ENCODE measurements at regions not wholly inside any gene's neighbourhood (a gene's known extent, or its start where the extent isn't known, plus 50 kb on each side); places are given as distances from the start of the nearest gene placed in this dataset.
"Not testable (repeated sequence)": the region's sequence is repeated elsewhere in the genome, so short reads cannot be mapped to it uniquely, and the experiment has no call there.

DNA sequence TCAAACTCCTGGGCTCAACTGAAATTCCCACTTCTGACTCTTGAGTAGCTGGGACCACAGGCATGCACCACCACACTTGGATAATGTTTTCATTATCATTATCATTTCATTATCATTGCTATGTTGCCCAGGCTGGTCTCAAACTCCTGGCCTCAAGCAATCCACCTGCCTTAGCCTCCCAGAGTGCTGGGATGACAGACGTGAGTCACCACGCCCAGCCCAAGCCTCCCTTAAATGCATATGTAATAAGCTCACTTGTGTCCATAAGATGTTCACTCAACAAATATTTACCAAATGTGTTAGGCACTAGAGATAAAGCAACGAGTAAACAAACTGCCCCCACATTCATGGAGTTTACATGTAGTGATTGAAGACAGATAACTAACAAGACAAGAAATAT lies 295.7 kb downstream of the GOLGA6L6 start:
- H3K36me3 Mint-ChIP-seq (ENCODE audit: low read depth); DNase-seq; H3K27ac Mint-ChIP-seq; H3K4me3 Mint-ChIP-seq; H3K4me1 Mint-ChIP-seq; POLR2A ChIA-PET; H3K9me3 Mint-ChIP-seq; H3K27me3 Mint-ChIP-seq; CTCF ChIA-PET: not testable (repeated sequence)

DNA sequence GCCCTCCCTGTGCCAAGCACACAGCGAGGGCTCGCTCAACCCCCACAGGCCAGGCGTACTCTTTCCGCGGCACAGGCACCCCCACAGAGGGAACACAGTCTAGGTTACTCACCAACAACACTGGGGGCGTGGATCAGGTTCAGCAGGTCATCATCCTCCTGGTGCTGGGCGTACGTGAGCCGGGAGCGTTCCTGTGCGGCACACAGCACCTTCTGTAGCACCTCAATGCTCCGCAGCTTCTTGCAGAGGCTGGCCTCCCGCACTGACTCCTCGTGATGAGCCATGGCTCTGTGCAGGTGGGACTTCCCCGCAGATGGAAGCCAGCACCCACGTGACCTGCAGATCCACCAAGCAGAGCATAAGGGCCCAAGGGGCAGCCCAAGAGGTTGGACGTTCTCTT lies 296.8 kb downstream of the GOLGA6L6 start:
- H3K27me3 Mint-ChIP-seq; H3K9me3 Mint-ChIP-seq; POLR2A ChIA-PET; H3K27ac Mint-ChIP-seq; H3K4me1 Mint-ChIP-seq; H3K36me3 Mint-ChIP-seq (ENCODE audit: low read depth); CTCF ChIA-PET; H3K4me3 Mint-ChIP-seq; DNase-seq: not testable (repeated sequence)

DNA sequence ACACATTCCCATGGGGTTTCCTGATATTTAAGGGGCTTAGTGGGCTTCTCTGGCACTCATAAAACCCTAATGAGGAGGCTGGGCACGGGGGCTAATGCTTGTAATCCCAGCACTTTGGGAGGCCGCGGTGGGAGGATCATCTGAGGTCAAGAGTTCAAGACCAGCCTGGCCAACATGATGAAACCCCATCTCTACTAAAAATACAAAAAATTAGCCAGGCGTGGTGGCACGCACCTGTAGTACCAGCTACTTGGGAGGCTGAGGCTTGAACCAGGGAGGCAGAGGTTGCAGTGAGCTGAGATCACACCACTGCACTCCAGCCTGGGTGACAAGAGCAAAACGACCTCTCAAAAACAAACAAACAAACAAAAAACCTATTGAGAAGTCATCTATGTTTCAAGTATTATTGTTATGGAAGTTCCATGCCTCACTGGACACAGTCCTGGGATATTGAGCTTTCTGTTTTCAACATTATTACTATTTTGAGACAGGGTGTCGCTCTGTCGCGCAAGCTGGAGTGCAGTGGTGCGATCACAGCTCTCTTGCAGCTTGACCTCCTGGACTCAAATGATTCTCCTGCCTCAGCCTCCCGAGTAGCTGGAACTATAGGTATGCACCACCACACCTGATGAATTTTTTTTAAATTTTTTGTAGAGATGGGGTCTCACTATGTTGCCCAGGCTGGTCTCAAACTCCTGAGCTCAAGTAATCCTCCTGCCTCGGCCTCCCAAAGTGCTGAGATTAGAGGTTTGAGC lies 297.9 kb downstream of the GOLGA6L6 start:
- H3K27me3 Mint-ChIP-seq; H3K4me1 Mint-ChIP-seq; CTCF ChIA-PET; DNase-seq; H3K36me3 Mint-ChIP-seq (ENCODE audit: low read depth); H3K27ac Mint-ChIP-seq; H3K4me3 Mint-ChIP-seq; POLR2A ChIA-PET; H3K9me3 Mint-ChIP-seq: not testable (repeated sequence)

DNA sequence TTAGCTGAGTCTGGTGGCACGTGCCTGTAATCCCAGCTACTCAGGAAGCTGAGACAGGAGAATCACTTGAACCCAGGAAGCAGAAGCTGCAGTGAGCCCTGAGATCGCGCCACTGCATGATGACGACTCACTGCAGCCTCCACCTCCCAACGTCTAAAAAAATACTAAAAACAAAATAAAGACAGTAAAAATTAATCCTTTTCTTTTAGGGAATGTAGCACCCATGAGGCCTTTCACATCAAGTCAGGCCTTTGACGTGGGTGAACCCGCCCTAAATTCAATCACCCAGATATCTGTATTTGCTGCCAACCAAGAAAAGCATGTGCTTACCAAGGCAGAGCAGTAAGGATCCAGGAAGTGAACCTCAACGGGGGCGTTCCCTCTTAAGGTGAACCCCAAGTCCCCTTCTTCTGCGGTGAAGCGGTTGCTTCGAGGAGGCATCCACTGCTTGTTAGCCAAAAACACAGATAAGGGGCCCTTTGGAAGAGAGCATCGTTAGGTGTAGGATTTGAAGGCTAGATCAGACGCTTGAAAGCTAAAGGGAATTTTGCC lies 301.2 kb downstream of the GOLGA6L6 start:
- CTCF ChIA-PET; DNase-seq; H3K27ac Mint-ChIP-seq; H3K9me3 Mint-ChIP-seq; H3K4me3 Mint-ChIP-seq; H3K27me3 Mint-ChIP-seq; H3K36me3 Mint-ChIP-seq (ENCODE audit: low read depth); POLR2A ChIA-PET; H3K4me1 Mint-ChIP-seq: not testable (repeated sequence)

DNA sequence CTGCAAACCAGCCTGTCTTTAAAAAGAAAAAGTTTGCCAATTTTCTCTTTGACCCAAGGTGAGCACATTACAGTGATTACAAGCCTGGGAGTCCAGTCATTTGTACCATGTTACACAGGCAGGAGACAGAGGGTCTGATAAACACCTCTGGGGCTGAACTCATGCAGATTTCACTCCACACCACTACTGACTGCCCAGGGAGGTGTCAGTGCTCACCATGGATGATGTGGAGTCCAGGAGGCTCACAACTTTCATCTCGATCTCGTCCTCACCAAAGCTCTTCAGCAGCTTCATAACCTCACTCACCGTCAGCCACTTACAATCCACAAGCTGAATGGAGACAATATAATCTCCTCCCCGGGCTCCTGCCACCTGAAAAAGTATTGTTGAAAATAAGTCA lies 302.4 kb downstream of the GOLGA6L6 start:
- POLR2A ChIA-PET; H3K27ac Mint-ChIP-seq; DNase-seq; H3K36me3 Mint-ChIP-seq (ENCODE audit: low read depth); H3K27me3 Mint-ChIP-seq; H3K9me3 Mint-ChIP-seq; H3K4me3 Mint-ChIP-seq; H3K4me1 Mint-ChIP-seq: not testable (repeated sequence)
- CTCF ChIA-PET, result interaction anchor here (0.7 kb wide), 1 partner anchor 10 kb away, joined by 3 read pairs; no protein-coding TSS in a partner anchor

DNA sequence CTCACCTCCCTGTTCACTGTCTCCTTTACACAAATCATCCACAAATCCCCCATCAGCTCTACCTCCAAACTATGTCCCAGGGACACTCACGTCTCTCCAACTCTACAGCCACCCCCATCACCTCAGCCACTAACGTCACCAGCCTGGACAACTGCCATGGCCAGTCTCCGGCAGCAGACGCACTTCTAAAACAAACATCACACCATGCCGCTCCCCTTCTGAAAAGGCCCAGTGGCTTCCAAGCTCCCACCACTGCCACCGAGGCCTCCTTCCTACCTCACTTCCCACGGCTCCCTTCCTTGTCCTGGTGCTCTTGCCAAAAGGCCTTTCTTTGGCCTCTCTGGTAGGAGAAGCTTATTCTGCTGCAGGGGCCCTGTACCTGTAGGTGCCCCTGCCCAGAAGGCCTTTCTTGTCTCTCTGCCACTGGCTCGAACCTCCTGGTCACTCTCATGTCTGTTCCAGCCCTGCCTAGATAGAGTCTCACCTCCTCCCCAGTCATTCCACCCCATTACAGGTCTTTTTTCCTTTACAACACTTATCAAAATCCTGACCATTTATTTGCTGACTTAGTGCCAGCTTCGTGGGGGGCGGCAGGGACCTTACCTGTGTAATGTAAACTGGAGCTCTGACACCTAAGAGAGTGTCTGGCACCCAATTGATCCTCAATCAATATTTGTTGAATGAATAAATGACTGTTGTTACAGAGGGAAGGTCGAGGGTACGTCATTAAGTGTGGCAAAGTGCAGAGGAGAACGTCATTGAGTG lies 304.2 kb downstream of the GOLGA6L6 start:
- CTCF ChIA-PET; H3K36me3 Mint-ChIP-seq (ENCODE audit: low read depth); H3K9me3 Mint-ChIP-seq; H3K4me3 Mint-ChIP-seq; H3K27me3 Mint-ChIP-seq; DNase-seq; POLR2A ChIA-PET; H3K4me1 Mint-ChIP-seq; H3K27ac Mint-ChIP-seq: not testable (repeated sequence)

DNA sequence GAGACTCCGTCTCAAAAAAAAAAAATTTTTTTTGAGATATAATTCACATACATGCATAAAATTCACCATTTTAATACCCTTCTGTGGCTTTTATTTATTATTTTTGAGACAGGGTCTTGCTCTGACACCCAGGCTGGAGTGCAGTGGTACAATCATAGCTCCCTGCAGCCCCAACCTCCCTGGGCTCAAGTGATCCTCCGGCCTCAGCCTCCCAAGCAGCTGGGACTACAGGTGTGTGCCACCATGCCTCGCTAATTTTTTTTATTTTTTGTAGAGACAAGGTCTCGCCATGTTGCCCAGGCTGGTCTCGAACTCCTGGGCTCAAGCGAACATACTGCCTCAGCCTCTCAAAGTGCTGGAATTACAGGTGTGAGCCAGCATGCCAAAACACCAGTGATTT lies 305.9 kb downstream of the GOLGA6L6 start:
- CTCF ChIA-PET; H3K4me1 Mint-ChIP-seq; DNase-seq; H3K27me3 Mint-ChIP-seq; H3K9me3 Mint-ChIP-seq; H3K36me3 Mint-ChIP-seq (ENCODE audit: low read depth); H3K4me3 Mint-ChIP-seq; H3K27ac Mint-ChIP-seq; POLR2A ChIA-PET: not testable (repeated sequence)

DNA sequence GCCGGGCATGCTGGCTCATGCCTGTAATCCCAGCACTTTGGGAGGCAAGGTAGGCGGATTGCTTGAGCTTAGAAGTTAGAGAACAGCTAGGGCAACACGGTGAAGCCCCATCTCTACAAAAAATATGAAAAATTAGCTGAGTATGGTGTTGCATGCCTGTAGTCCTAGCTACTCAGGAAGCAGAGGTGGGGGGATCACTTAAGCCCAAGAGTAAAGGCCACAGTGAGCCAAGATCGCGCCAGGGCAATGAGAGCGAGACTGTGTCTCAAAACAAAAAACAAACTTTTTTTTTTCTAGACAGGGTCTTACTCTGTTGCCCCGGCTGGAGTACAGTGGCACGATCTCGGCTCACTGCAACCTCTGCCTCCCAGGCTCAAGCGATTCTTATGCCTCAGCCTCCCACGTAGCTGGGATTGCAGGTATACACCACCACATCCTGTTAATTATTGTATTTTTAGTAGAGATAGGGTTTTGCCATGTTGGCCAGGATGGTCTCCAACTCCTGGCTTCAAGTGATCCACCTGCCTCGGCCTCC lies 307.5 kb downstream of the GOLGA6L6 start:
- DNase-seq; POLR2A ChIA-PET; H3K27me3 Mint-ChIP-seq; H3K36me3 Mint-ChIP-seq (ENCODE audit: low read depth); CTCF ChIA-PET; H3K4me3 Mint-ChIP-seq; H3K9me3 Mint-ChIP-seq; H3K27ac Mint-ChIP-seq; H3K4me1 Mint-ChIP-seq: not testable (repeated sequence)

DNA sequence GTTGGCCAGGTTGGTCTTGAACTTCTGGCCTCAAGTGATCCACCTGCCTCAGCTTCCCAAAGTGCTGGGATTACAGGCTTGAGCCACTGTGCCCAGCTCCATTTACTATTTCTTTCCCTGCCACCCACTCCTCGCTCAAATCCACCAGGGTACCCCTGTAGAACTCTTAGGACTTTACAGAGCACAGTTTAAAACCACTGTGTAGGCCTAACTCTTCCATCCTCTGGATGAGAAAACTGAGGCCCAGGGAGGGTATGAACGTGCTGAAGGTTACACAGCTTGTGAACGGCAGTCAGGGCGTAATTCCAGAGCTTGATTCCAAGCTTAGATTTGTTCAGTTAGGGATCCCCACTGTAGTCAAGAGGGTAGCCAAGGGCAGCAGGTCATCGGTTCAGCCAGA lies 309.1 kb downstream of the GOLGA6L6 start:
- H3K27ac Mint-ChIP-seq; H3K4me3 Mint-ChIP-seq; H3K4me1 Mint-ChIP-seq; DNase-seq; H3K9me3 Mint-ChIP-seq; POLR2A ChIA-PET; H3K27me3 Mint-ChIP-seq; H3K36me3 Mint-ChIP-seq (ENCODE audit: low read depth); CTCF ChIA-PET: not testable (repeated sequence)

DNA sequence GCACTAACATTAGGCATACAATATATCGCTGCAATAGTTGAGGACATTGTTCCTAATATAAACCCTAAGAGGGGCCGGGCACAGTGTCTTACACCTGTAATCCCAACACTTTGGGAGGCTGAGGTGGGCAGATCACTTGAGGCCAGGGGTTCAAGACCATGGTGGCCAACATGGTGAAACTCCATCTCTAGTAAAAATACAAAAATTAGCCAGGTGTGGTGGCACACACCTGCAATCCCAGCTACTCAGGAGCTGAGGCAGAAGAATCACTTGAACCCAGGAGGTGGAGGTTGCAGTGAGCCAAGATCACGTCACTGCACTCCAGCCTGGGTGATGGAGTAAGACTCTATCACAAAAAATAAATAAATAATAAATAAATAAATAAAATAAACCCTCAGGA lies 310.9 kb downstream of the GOLGA6L6 start:
- H3K27ac Mint-ChIP-seq; H3K36me3 Mint-ChIP-seq (ENCODE audit: low read depth); CTCF ChIA-PET; DNase-seq; H3K4me1 Mint-ChIP-seq; H3K27me3 Mint-ChIP-seq; H3K9me3 Mint-ChIP-seq; POLR2A ChIA-PET; H3K4me3 Mint-ChIP-seq: not testable (repeated sequence)

DNA sequence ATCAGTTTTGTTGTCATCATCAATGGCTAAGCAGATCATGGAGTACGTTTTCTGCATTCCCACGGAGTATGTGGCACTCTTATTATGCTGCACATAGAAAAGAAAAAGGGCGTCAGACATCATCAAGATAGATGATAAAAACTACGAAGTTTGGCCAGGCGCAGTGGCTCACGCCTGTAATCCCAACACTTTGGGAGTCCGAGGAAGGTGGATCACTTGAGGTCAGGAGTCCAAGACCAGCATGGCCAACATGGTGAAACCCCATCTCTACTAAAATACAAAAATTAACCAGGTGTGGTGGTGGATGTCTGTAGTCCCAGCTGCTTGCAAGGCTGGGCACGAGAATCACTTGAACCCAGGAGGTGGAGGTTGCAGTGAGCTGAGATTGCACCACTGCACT lies 312.8 kb downstream of the GOLGA6L6 start:
- DNase-seq; H3K4me3 Mint-ChIP-seq; H3K27ac Mint-ChIP-seq; CTCF ChIA-PET; H3K4me1 Mint-ChIP-seq; H3K9me3 Mint-ChIP-seq; H3K27me3 Mint-ChIP-seq; H3K36me3 Mint-ChIP-seq (ENCODE audit: low read depth); POLR2A ChIA-PET: not testable (repeated sequence)

DNA sequence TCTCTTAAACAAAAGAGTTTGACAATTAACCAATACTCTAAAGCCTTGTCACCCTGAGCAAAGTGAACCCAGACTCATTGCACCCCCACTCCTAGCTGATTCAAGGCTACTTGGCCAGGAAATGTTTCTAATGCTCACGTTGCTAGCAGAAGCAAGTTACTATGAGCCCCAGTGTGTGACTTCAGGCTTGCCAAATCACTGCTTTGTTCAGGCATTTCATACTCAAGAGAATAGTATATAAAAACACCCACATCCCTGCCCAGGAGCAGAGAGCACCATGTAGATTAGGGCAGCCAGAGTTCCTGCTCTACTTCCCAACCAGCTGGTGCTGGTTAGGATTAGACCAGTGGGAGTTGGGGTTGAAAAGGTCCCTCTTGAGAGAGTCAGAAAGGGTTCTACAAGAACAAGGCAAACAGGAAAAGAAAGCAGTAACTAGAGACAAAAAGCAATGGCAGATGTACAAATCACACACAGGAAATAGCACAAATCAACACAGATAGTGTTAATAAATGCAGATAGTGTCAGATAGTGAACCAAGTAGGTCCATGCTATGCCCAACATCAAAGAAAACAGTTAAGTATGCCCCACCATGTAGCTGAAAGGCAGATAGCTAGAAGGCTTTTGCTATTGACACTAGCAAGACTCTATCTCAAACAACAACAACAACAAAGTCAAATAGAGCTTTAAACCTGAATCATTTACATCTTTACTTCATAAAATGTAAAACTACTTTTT lies 314.3 kb downstream of the GOLGA6L6 start:
- POLR2A ChIA-PET, DNase-seq: not testable (repeated sequence)

DNA sequence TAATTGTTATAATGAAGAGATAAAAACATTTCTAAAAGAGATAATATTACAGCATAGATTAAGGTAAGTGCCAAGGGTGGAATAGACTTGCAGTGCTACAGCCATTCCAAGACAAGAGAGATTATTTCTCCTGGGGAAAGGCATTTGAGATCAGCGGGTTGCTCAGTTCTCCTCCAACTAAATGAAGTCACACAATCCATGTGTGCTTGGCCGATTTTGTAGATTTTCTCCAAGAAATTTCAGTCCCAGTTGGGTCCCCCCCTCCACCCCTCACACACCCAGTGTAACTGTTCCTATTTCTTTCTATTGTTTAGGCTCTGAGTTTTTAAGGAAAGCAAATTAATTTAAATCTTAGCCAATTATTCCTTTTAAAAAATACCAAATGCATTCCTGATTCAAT lies 315.1 kb downstream of the GOLGA6L6 start:
- CTCF ChIA-PET; POLR2A ChIA-PET; H3K4me3 Mint-ChIP-seq; H3K4me1 Mint-ChIP-seq; H3K9me3 Mint-ChIP-seq; H3K27ac Mint-ChIP-seq; H3K36me3 Mint-ChIP-seq (ENCODE audit: low read depth); DNase-seq; H3K27me3 Mint-ChIP-seq: not testable (repeated sequence)

More for the DNA sequence above, 314.3 kb downstream of the GOLGA6L6 start:
- H3K27ac Mint-ChIP-seq; H3K9me3 Mint-ChIP-seq; H3K36me3 Mint-ChIP-seq (ENCODE audit: low read depth); CTCF ChIA-PET; H3K4me3 Mint-ChIP-seq; H3K27me3 Mint-ChIP-seq; H3K4me1 Mint-ChIP-seq: not testable (repeated sequence)

Data from activated CD4-positive, alpha-beta T cell treated with anti-CD3 and anti-CD28 coated beads, Interleukin-2, amount 10 ng/mL, durations not matched to agents 7 days and 5 days (primary cell).